GM19468 (cell line): ENCODE measurements at regions not wholly inside any gene's neighbourhood (a gene's known extent, or its start where the extent isn't known, plus 50 kb on each side); places are given as distances from the start of the nearest gene placed in this dataset.
A peak's percentile ranks its signal among the peaks of the same experiment; 100 is the strongest.
"Not testable (repeated sequence)": the region's sequence is repeated elsewhere in the genome, so short reads cannot be mapped to it uniquely, and the experiment has no call there.

Experiments
- ATAC-seq: cut with Tn5 transposase; IDR thresholded peaks from one replicate; pipeline ENCODE4 v1.9.1; 2021; ENCODE audit warnings: mild to moderate bottlenecking, moderate library complexity, moderate number of reproducible peaks; ENCODE audit not compliant: unreplicated experiment; ENCODE audit errors: extremely low read depth

DNA sequence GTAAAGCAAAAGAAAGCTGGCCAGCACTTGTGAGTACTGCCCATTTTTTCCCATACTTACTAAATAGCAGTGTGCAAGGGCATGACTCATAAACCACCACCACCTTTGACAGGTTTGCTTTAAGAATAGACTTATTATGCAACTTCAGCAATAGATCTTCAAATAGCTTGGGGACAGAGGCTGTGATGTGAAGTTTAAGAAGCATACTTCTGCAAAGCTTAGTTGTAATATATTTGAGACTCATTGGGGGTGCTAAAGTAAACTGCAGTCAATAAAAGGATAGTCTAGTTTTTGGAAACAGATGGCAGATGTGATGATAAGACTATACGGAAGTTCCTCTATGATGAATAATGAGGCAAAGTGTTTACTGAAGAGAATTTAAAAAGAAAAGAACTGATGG lies 210.0 kb downstream of the PLA2G4A start:
- ATAC-seq, result no peak

- no peak for ATAC-seq
Measured at GRCh38 chr1:187041104-187041503, 212.4 kb downstream of the PLA2G4A start.

DNA sequence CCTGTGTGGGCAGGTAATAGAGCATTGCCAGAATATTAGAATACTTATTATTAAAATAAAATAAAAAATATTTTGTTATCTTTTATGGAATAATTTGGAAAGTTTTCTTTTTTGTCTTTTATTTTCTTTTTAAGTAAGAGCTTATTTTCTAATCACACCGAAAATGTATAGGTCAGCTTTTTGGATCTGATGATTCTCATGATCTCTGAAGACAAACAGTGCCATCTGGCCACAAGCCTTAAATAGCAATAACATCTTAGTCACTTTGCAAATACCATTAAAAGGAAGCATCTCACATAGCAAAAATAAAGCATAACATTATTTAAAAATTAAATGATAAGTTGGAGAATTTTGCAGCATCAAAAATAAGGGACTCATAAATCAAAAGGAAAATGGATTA lies 213.8 kb downstream of the PLA2G4A start:
- ATAC-seq, result no peak

DNA sequence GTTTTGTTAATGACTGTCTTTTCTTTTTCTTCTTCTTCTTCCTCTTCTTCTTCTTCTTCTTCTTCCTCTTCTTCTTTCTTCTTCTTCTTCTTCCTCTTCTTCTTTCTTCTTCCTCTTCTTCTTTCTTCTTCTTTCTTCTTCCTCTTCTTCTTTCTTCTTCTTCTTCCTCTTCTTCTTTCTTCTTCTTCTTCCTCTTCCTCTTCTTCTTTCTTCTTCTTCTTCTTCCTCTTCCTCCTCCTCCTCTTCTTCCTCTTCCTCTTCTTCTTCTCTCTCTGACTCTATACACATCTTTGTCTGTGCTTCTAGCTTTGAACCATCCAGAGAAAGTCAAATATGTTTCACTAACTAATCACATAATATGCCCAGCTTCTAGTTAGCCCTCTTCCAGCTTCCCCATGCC lies 214.7 kb downstream of the PLA2G4A start:
- not testable (repeated sequence) for ATAC-seq

GRCh38 chr1:187044411-187044810 lies 215.7 kb downstream of the PLA2G4A start:
- no peak for ATAC-seq

DNA sequence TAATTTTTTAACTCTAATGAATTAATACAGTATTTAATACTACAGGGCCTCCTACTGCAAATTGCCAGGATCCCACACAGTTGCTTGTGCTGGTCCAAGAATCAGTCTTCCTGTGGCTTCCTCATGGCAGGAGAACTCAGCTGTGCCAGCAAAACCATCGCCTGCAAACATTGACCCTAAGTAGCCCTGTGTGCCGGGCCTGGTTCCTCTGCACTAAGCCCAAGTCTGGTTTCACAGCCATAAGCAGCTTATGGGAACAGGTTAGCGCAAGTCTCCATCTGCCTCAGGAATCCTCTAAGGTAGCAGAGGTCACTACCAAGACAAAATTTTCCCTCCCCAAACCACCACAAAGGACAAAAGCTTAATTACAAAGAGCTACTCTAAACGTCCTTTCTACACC lies 216.6 kb downstream of the PLA2G4A start:
- ATAC-seq, result no peak

- no peak for ATAC-seq
Measured at GRCh38 chr1:187046293-187046692, 217.5 kb downstream of the PLA2G4A start.

- ATAC-seq, result no peak
Measured at GRCh38 chr1:187047298-187047697, 218.5 kb downstream of the PLA2G4A start.

DNA sequence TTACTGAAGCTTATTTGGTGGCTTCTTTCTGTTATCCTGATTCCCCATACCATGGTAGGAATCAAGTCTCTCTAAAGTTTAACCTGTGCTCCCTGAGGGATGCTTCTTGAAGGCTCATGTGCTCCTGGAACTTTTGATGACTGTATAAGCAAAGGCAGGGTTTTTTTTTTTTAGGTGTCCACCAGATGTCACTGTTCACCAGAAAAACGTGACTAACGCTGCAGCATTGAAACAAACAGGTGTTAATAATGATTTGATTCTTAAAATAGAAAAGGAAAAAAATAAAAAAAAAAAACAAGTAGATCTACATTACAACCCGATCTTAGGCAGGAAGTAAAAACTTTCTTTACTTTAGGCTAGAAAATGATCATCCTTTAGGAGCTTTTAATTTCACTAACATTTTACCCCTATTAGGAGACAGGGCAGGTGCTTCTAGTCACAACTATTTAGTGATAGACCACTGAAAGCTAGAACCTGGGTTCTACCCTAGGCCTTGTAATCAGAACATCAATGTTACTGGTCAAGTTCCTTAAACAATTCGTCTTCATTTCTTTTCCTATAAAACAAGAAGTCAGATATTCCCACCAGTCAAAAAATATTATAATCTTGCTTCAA lies 223.0 kb downstream of the PLA2G4A start:
- peak; percentile 47 for ATAC-seq

GRCh38 chr1:187053876-187054275 lies 225.1 kb downstream of the PLA2G4A start:
- ATAC-seq, result no peak

- ATAC-seq, result no peak
Measured at GRCh38 chr1:187054862-187055757, 226.4 kb downstream of the PLA2G4A start.

DNA sequence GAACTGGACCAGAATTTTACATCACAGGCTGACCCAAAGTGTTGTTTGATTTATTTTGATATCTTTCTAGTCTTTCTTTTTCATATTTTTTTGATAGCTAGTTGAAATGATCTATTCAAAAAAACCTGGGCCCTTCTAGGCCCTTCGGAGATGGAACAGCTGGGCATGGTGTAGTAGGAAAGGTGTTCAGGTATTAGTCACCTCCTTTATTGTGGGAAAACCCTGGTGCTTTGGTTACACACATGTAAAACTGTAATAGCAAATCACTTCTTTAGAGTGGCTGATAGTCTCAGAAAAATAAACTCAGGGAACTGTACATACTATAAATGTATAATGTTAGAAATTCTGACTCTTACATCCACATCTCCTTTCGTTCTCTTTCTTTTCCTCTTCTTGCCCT lies 234.5 kb downstream of the PLA2G4A start:
- no peak for ATAC-seq

DNA sequence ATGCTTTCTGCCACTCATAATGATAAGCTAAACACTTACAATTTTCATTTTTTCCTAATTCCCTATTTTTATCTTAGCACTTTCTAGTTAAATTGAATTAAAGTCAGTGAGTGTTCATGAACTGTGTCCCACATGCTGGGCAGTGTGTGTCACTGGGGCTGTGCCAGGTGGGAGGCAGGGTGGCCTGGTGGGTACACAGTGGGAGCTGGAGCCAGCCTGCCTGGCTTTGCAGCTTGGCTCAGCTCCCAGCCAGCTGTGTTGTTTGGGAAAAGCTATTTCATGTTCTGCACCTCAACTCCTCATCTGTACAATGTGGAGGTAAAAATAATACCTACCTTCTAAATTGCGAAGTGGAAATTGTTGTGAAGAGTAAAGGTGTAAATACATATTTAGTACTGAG lies 238.4 kb downstream of the PLA2G4A start:
- no peak for ATAC-seq

GRCh38 chr1:187070076-187070475 lies 241.3 kb downstream of the PLA2G4A start:
- ATAC-seq, result no peak

- not testable (repeated sequence) for ATAC-seq
Measured at GRCh38 chr1:187072262-187073034, 243.7 kb downstream of the PLA2G4A start.

DNA sequence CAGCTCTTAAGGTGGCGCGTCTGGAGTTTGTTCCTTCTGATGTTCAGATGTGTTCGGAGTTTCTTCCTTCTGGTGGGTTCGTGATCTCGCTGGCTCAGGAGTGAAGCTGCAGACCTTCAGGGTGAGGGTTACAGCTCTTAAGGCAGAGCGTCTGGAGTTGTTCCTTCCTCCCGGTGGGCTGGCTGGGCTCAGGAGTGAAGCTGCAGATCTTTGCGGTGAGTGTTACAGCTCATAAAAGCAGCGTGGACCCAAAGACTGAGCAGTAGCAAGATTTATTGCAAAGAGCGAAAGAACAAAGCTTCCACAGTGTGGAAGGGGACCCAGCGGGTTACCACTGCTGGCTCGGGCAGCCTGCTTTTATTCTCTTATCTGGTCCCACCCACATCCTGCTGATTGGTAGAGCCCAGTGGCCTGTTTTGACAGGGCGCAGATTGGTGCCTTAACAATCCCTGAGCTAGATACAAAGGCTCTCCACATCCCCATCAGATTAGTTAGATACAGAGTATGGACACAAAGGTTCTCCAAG lies 244.3 kb downstream of the PLA2G4A start:
- not testable (repeated sequence) for ATAC-seq

DNA sequence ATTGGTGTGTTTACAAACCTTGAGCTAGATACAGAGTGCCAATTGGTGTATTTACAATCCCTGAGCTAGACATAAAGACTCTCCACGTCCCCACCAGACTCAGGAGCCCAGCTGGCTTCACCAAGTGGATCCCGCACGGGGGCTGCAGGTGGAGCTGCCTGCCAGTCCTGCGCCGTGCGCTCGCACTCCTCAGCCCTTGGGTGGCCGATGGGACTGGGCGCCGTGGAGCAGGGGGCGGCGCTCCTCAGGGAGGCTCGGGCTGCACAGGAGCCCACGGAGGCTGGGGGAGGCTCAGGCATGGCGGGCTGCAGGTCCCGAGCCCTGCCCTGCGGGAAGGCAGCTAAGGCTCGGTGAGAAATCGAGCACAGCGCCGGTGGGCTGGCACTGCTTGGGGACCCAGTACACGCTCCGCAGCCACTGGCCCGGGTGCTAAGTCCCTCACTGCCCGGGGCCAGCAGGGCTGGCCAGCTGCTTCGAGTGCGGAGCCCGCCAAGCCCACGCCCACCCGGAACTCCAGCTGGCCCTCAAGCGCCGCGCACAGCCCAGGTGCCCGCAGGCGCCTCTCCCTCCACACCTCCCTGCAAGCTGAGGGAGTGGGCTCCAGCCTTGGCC lies 245.0 kb downstream of the PLA2G4A start:
- not testable (repeated sequence) for ATAC-seq

DNA sequence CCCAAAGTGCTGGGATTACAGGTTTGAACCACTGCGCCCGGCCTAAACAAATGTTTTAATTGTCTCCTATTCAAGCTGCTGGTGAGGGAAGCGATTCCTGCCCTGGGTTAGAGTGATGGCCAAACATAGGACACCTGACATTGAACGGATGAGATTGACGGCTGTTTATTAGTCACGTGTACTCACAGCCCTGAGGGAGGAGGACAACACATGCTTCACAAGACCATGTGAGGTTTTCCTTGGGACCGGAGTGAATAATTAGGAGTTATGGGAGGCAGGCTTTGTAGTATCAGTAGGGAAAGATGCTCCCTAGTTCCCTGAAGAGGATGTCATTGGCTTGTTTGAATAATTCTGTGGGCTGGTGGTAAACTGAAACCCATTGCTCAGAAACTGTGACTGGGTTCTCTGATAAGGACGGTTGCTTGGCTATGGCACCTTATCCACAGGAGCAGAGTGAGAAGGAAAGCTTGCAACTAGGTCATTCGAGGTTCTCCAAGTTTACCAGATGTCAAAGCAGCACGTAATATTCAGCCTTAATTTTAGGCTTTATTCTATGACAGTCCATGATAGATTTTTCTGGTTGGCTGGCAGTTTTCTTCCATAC lies 245.8 kb downstream of the PLA2G4A start:
- ATAC-seq, result no peak

DNA sequence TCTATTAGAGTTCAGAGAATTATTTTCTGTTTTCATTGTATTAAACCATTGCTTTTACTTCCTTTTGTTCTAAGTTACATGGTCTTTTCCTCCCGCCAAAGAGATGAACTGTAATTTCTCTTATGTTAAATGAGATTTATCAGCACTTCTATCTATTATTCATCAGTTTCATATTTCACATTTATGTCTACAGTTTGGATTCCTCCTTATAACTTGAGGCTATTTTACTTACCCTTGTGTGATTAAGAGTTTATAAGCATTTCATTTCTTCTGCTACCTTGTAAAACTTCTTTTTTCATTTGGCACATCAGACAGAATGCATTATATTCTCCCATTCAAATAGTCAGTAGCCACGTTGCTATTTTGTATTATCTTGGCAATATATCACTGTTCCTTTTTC lies 248.2 kb downstream of the PLA2G4A start:
- no peak for ATAC-seq

DNA sequence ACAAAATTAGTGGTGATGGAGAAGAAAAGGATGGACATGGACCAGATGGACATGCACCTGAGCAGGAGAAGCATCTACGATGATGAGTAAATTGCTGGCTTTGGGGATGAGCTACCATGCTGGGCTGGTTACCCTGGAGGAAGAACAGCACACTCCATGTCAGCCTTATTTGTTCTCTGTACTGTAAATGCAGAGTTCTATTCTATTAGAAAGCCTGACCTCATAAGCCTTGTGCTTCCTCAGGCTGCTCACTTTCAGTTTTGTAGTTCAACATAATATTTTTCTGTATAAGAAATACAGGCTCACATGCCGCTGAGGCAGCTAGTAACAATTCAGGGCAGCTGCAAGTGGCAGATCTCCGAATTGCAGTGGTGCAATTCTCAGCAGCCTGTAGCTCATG lies 249.6 kb downstream of the PLA2G4A start:
- ATAC-seq, result no peak
